Neural progenitor cell (in vitro differentiated cells): ENCODE measurements at regions not wholly inside any gene's neighbourhood (a gene's known extent, or its start where the extent isn't known, plus 50 kb on each side); places are given as distances from the start of the nearest gene placed in this dataset.
"Not testable (repeated sequence)": the region's sequence is repeated elsewhere in the genome, so short reads cannot be mapped to it uniquely, and the experiment has no call there.

Experiments used
- DNase-seq: peaks from one replicate; pipeline ENCODE4 v3.0.0-alpha.2; 2016; ENCODE audit warnings: low spot score
- H2AFZ ChIP-seq: fragments of 200-600 bp; sonication (generic); replicated peaks from 2 replicates; pipeline ENCODE4 v1.6.1; 2016; ENCODE audit warnings: antibody characterized with exemption
- H3F3A ChIP-seq: fragments of 200-600 bp; sonication (generic); 2 replicates; pipeline ENCODE4 v1.6.1; 2016; ENCODE audit warnings: antibody characterized with exemption, low read depth
- H3K27ac ChIP-seq: fragments of 200-600 bp; sonication (generic); 2 replicates; pipeline ENCODE4 v1.5.1; 2016; ENCODE audit warnings: mild to moderate bottlenecking
- H3K27me3 ChIP-seq: fragments of 200-600 bp; sonication (generic); 2 replicates; pipeline ENCODE4 v1.6.1; 2016; ENCODE audit warnings: mild to moderate bottlenecking, moderate library complexity
- H3K36me3 ChIP-seq: fragments of 200-600 bp; sonication (generic); 2 replicates; pipeline ENCODE4 v1.5.1; 2016
- H3K4me1 ChIP-seq: fragments of 200-600 bp; sonication (generic); 2 replicates; pipeline ENCODE4 v1.6.1; 2016; ENCODE audit warnings: mixed run types
- H3K4me2 ChIP-seq: fragments of 200-600 bp; sonication (generic); 2 replicates; pipeline ENCODE4 v1.6.1; 2016
- H3K4me3 ChIP-seq: fragments of 200-600 bp; sonication (generic); 2 replicates; pipeline ENCODE4 v1.5.1; 2016
- H3K79me2 ChIP-seq: fragments of 200-600 bp; sonication (generic); 2 replicates; pipeline ENCODE4 v1.6.1; 2016; ENCODE audit warnings: low read depth
- H3K9ac ChIP-seq: fragments of 200-600 bp; sonication (generic); 2 replicates; pipeline ENCODE4 v1.6.1; 2016
- H3K9me3 ChIP-seq: fragments of 200-600 bp; sonication (generic); 2 replicates; pipeline ENCODE4 v1.5.1; 2016; ENCODE audit warnings: low read depth
- H4K20me1 ChIP-seq: fragments of 200-600 bp; sonication (generic); 2 replicates; pipeline ENCODE4 v1.6.1; 2016; ENCODE audit warnings: low read depth
- H3K27ac Mint-ChIP-seq: 3 replicates; pipeline ENCODE4 v1.8.0; 2021; ENCODE audit warnings: mixed read lengths
- H3K27me3 Mint-ChIP-seq: 2 replicates; pipeline ENCODE4 v1.8.0; 2022; ENCODE audit warnings: low read depth, mild to moderate bottlenecking, inconsistent platforms, moderate library complexity, mixed read lengths; ENCODE audit not compliant: insufficient read depth
- H3K36me3 Mint-ChIP-seq: 3 replicates; pipeline ENCODE4 v1.8.0; 2021; ENCODE audit warnings: mixed read lengths
- H3K4me1 Mint-ChIP-seq: 3 replicates; pipeline ENCODE4 v1.8.0; 2021; ENCODE audit warnings: mixed read lengths
- H3K4me3 Mint-ChIP-seq: 3 replicates; pipeline ENCODE4 v1.8.0; 2021; ENCODE audit warnings: mild to moderate bottlenecking, moderate library complexity, mixed read lengths
- H3K9me3 Mint-ChIP-seq: 3 replicates; pipeline ENCODE4 v1.8.0; 2020; ENCODE audit warnings: mixed read lengths
- CTCF ChIP-seq: fragments of 200-600 bp; sonication (generic); IDR thresholded peaks from 2 replicates; pipeline ENCODE4 v1.5.1; 2017; ENCODE audit warnings: antibody characterized with exemption, mild to moderate bottlenecking
- EZH2 ChIP-seq: fragments of 200-600 bp; sonication (generic); IDR thresholded peaks from 2 replicates; pipeline ENCODE4 v1.6.1; 2017; ENCODE audit warnings: antibody characterized with exemption, mild to moderate bottlenecking, moderate library complexity
- EZH2phosphoT487 ChIP-seq: fragments of 200-600 bp; sonication (generic); IDR thresholded peaks from 2 replicates; pipeline ENCODE4 v1.6.1; 2017; ENCODE audit warnings: antibody characterized with exemption

GRCh38 chr20:54792688-54793087 lies 317.3 kb downstream of the DOK5 start:
- no peaks in the 10 kb centered on the region for H3K79me2 ChIP-seq
- no peak overlapping the region for H3K4me2 ChIP-seq
- Mint-ChIP-seq H3K9me3 (peaks cover 12% of the 10 kb centered on the region), H3K27me3 (no peaks in the 10 kb centered on the region), H3K4me1 (no peaks in the 10 kb centered on the region), H3K27ac (no peak overlapping the region), H3K4me3 (no peak overlapping the region), H3K36me3 (no peaks in the 10 kb centered on the region)
- no peak for DNase-seq
- no peak overlapping the region for H2AFZ ChIP-seq
- no peaks in the 10 kb centered on the region for H3K36me3 ChIP-seq
- no peak overlapping the region for H3K27ac ChIP-seq
- TF ChIP-seq CTCF (no peak), EZH2 (no peak), EZH2phosphoT487 (no peak)
- H4K20me1 ChIP-seq: no peaks in the 10 kb centered on the region
- no peaks in the 10 kb centered on the region for H3K27me3 ChIP-seq
- no peaks in the 10 kb centered on the region for H3K9me3 ChIP-seq
- no peak overlapping the region for H3K4me3 ChIP-seq
- H3K4me1 ChIP-seq: no peaks in the 10 kb centered on the region
- no peaks in the 10 kb centered on the region for H3F3A ChIP-seq
- H3K9ac ChIP-seq: no peak overlapping the region

- not testable (repeated sequence) for H3K4me3 ChIP-seq, H3K9ac ChIP-seq, H3K27ac Mint-ChIP-seq, H3K36me3 ChIP-seq, H3K4me1 Mint-ChIP-seq, H3K4me2 ChIP-seq, H3K27me3 ChIP-seq, H2AFZ ChIP-seq, H3K4me3 Mint-ChIP-seq, H4K20me1 ChIP-seq, H3K27me3 Mint-ChIP-seq, H3K4me1 ChIP-seq, H3K27ac ChIP-seq, H3K9me3 ChIP-seq, H3K79me2 ChIP-seq, H3F3A ChIP-seq, DNase-seq, H3K36me3 Mint-ChIP-seq
- peaks cover 14% of the 10 kb centered on the region for H3K9me3 Mint-ChIP-seq
Measured at GRCh38 chr20:54788260-54788659, 312.9 kb downstream of the DOK5 start.

- H3K36me3 ChIP-seq, H3K9me3 Mint-ChIP-seq, H4K20me1 ChIP-seq, H3K79me2 ChIP-seq, H3K4me1 ChIP-seq, H3K36me3 Mint-ChIP-seq, H3K4me2 ChIP-seq, H3K9me3 ChIP-seq, H3K4me1 Mint-ChIP-seq, H3K9ac ChIP-seq, H2AFZ ChIP-seq, H3K27me3 Mint-ChIP-seq, H3K27me3 ChIP-seq, H3K27ac ChIP-seq, H3K27ac Mint-ChIP-seq, DNase-seq, H3K4me3 ChIP-seq, H3K4me3 Mint-ChIP-seq, H3F3A ChIP-seq: not testable (repeated sequence)
Measured at GRCh38 chr20:54782758-54783157, 307.4 kb downstream of the DOK5 start.

- no peaks in the 10 kb centered on the region for H3K4me1 Mint-ChIP-seq
- Histone ChIP-seq H3F3A (no peaks in the 10 kb centered on the region), H3K27me3 (no peaks in the 10 kb centered on the region), H3K9ac (no peak overlapping the region), H3K4me2 (no peak overlapping the region), H3K9me3 (no peaks in the 10 kb centered on the region), H3K36me3 (no peaks in the 10 kb centered on the region), H3K27ac (no peak overlapping the region), H2AFZ (peak overlapping the region; percentile 79), H4K20me1 (no peaks in the 10 kb centered on the region), H3K79me2 (no peaks in the 10 kb centered on the region), H3K4me1 (no peaks in the 10 kb centered on the region), H3K4me3 (no peak overlapping the region)
- no peak overlapping the region for H3K27ac Mint-ChIP-seq
- TF ChIP-seq EZH2phosphoT487 (no peak), CTCF (no peak), EZH2 (no peak)
- DNase-seq: no peak
- no peak overlapping the region for H3K4me3 Mint-ChIP-seq
- no peaks in the 10 kb centered on the region for H3K36me3 Mint-ChIP-seq
- H3K27me3 Mint-ChIP-seq: peaks cover 3% of the 10 kb centered on the region
- no peaks in the 10 kb centered on the region for H3K9me3 Mint-ChIP-seq
Measured at GRCh38 chr20:54774426-54774825, 299.0 kb downstream of the DOK5 start.
